Activated T-cell treated with anti-CD3 and anti-CD28 coated beads, Interleukin-2, amount 50 U/mL, for 48 hours (primary cell): ENCODE measurements at regions not wholly inside any gene's neighbourhood (a gene's known extent, or its start where the extent isn't known, plus 50 kb on each side); places are given as distances from the start of the nearest gene placed in this dataset.

Source experiments
- DNase-seq, 2 experiments: peaks; one replicate each; pipeline ENCODE4 v3.0.0-alpha.2; 2020

- no peak for DNase-seq
These were observed 157.3 kb upstream of the PPP2R2D start for GRCh38 chr10:131743190-131744151.

- no peak for DNase-seq
These were observed 156.5 kb upstream of the PPP2R2D start for GRCh38 chr10:131744346-131744745.

- no peak for DNase-seq
These were observed 155.2 kb upstream of the PPP2R2D start for GRCh38 chr10:131745591-131745990.

- no peak for DNase-seq
These were observed 154.5 kb upstream of the PPP2R2D start for GRCh38 chr10:131746241-131746711.

- no peak for DNase-seq
These were observed 154.0 kb upstream of the PPP2R2D start for GRCh38 chr10:131746785-131747184.

GRCh38 chr10:131747251-131747650 is 153.6 kb upstream of the PPP2R2D start:
- no peak for DNase-seq

GRCh38 chr10:131747791-131748190 is 153.0 kb upstream of the PPP2R2D start:
- no peak for DNase-seq

GRCh38 chr10:131748191-131748590 is 152.6 kb upstream of the PPP2R2D start:
- no peak for DNase-seq

GRCh38 chr10:131748831-131749766 is 151.7 kb upstream of the PPP2R2D start:
- no peak for DNase-seq

GRCh38 chr10:131749767-131750142 is 151.1 kb upstream of the PPP2R2D start:
- DNase-seq: no peak

GRCh38 chr10:131750171-131750895 is 150.5 kb upstream of the PPP2R2D start:
- DNase-seq: no peak

GRCh38 chr10:131750973-131751826 is 149.6 kb upstream of the PPP2R2D start:
- DNase-seq: no peak

- DNase-seq: no peak
These were observed 148.7 kb upstream of the PPP2R2D start for GRCh38 chr10:131751827-131752775.

GRCh38 chr10:131753336-131753735 is 147.5 kb upstream of the PPP2R2D start:
- no peak for DNase-seq

- DNase-seq: no peak
These were observed 145.6 kb upstream of the PPP2R2D start for GRCh38 chr10:131755200-131755599.

GRCh38 chr10:131757285-131758058 is 143.3 kb upstream of the PPP2R2D start:
- no peak for DNase-seq

- DNase-seq: no peak
These were observed 142.5 kb upstream of the PPP2R2D start for GRCh38 chr10:131758062-131758938.

GRCh38 chr10:131758939-131759301 is 141.9 kb upstream of the PPP2R2D start:
- no peak for DNase-seq

GRCh38 chr10:131759347-131759746 is 141.5 kb upstream of the PPP2R2D start:
- no peak for DNase-seq
